ENCODE measurements at regions not wholly inside any gene's neighbourhood (a gene's known extent, or its start where the extent isn't known, plus 50 kb on each side); places are given as distances from the start of the nearest gene placed in this dataset.

GRCh38 chrX:131907488-131908314 is 115.4 kb upstream of the STK26 start:
- DNase-seq: no peak

- DNase-seq: no peak
These were observed 112.5 kb upstream of the STK26 start for GRCh38 chrX:131910586-131910985.

DNA sequence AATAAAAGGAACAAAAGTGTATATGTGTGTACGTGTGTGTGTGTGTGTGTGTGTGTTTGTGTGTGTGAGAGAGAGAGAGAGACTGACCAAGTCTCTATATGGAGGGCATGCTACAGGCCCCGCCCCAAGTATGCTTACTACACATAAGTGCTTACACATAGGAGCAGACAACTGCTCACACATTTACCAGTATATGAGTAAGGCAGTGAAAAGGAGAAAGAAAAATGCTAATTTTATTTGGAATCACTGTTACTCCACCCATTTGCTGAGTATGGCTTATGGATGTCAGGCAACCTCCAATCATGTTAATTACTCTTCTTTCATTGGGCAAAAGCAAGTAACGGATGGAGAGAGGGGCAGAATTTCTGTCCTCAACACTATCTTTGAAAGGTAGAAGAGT is 107.6 kb upstream of the STK26 start:
- DNase-seq: no peak

DNA sequence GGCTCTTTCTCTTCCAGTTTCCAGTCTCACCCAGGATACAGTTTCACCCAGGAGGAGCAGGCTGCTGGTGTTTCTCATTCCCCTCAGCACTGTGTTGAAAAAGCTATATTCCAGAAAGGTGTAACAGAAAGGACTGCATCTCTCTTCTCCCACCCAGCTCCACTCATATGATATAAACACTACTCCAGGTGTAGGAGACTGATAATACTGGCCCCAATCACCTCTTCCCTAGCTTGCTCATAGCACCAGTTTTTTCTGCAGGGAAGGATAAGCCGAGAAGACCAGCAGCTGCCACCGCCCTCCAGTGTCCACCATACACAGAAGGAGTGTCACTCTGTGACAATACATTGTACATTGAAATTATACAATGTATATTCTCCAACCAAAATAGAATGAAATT is 105.5 kb upstream of the STK26 start:
- DNase-seq: no peak

DNA sequence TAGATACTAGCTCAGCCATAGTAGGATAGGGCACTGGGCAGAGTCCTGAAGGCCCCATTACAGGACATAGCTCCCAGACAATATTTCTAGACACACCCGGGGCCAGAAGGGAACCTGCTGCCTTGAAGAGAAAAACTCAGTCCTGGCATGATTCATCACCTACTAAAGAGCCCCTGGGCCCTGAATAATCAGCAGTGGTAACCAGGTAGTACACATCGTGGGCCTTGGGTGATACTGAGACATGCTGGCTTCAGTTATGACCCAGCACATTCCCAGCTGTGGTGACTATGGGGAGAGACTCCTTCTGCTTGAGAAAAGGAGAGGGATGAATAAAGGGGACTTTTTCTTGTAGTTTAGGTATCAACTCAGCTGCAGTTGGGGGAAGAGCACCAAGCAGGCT is 104.3 kb upstream of the STK26 start:
- DNase-seq: no peak

DNA sequence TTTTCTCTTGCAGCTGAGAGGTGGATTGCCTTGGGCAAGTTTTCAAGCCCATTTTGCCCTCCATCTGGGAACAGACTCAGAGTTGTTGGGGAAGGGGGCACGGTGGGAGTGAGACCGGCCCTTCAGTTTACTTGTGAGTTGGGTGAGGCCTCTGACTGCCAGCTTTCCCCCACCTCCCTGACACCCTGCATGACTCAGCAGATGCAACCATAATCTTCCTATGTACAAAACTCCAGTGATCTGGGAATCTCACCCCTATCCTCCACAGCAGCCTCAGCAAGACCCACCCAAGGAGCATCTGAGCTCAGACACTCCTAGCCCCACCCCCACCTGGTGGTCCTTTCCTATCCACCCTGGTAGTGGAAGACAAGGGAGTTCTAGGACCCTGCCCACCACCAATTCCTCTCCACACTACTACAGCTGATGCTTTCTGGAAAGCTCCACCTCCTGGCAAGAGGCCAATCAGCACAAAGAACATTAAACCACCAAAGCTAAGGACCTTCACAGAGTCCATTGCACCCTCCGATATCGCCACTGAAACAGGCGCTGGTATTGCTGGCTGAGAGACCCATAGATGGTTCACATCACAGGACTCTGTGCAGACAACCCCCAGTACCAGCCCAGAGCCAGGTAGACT is 99.4 kb upstream of the STK26 start:
- DNase-seq: no peak

DNA sequence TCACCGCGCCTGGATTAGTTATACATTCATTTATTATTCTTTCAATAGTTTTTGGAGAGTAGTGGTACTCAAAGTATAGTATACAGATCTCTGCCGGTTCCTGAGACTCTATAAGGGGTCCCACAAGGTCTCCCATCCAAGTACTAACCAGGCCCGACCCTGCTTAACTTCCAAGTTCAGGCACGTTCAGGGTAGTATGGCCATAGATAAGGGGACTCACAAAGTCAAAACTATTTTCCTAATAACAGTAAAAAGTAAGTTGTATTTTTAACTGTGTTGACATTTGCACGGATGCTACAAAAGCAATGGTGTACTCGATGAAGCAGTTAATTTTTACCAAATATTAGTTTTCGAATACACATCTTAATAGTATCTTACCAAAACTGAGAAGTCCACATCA is 84.4 kb upstream of the STK26 start:
- no peak for DNase-seq

DNA sequence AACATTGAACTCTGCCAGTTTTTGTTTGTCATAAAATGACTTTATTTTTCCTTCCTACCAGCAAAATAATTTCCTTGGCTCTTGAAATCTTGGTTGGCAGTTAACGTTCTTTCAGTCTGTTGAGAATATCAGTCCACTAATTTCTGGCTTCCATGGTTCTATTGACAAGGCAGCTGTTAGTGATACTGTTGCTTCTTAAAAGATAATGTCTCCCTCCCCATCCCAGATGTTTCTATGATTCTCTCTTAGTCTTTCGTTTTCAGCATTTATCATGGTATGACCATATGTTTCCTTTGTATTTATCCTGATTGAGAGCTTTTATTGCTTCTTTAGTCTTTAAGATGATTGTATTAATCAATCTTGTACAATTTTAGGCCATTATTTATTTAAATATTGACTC is 81.1 kb upstream of the STK26 start:
- DNase-seq: no peak

GRCh38 chrX:131944936-131945902 is 77.9 kb upstream of the STK26 start:
- DNase-seq: no peak

GRCh38 chrX:131951166-131951565 is 71.9 kb upstream of the STK26 start:
- DNase-seq: no peak

GRCh38 chrX:131955099-131955777 is 67.9 kb upstream of the STK26 start:
- DNase-seq: no peak

- no peak for DNase-seq
These were observed 64.4 kb upstream of the STK26 start for GRCh38 chrX:131958724-131959123.

DNA sequence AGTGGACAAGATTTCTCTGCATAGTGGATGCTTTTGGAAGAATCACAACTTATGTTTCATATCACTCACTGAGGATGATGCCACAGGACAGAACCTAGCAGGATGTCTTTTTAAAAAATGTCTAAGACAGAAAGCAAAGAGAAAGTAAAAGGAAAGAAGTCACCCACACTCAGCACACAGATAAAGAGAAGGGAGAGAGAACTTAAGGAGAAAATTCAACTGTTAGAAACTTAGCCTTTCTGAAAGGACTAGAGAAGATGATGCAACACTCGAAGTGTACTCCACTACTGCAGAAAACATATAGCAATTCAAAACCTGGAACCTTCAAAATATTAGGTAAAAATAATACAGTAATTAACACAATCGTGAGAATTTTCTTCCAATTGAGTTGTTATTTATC is 52.8 kb upstream of the STK26 start:
- no peak for DNase-seq

Measured in dermis blood vessel endothelial cell (primary cell).